A673 (cell line): ENCODE measurements at regions not wholly inside any gene's neighbourhood (a gene's known extent, or its start where the extent isn't known, plus 50 kb on each side); places are given as distances from the start of the nearest gene placed in this dataset.
A peak's percentile ranks its signal among the peaks of the same experiment; 100 is the strongest.

Experiments
- BruUV-seq: library from RNA; stranded (reverse); fragments of 400-500 nt; replicated peaks from 2 replicates; lab custom pipeline; 2021; lab: Mats Ljungman, UMichigan
- CTCF ChIA-PET: fragments of 300-600 bp; sonication (Branson Sonifier 250); formaldehyde crosslinking; loops from one replicate; lab custom pipeline; 2022; ENCODE audit warnings: antibody characterized with exemption; lab: Charles Lee
- POLR2A ChIA-PET: fragments of 300-600 bp; sonication (Branson Sonifier 250); formaldehyde crosslinking; loops from one replicate; lab custom pipeline; 2022; ENCODE audit warnings: antibody characterized with exemption; ENCODE audit not compliant: low non-redundant PET; lab: Charles Lee
- DNase-seq: peaks from one replicate; pipeline ENCODE4 v3.0.0-alpha.2; 2015; ENCODE audit warnings: low spot score
- H3K27ac ChIP-seq: fragments of 200-600 bp; sonication (generic); 2 replicates; pipeline ENCODE4 v1.5.1; 2016; ENCODE audit warnings: mixed run types, low read depth, mild to moderate bottlenecking, mixed read lengths, antibody characterized with exemption, low read length; ENCODE audit not compliant: poor library complexity, severe bottlenecking
- H3K27me3 ChIP-seq: fragments of 200-600 bp; sonication (generic); replicated peaks from 2 replicates; pipeline ENCODE4 v1.6.1; 2017; ENCODE audit warnings: mixed run types, low read depth, mild to moderate bottlenecking, mixed read lengths, antibody characterized with exemption, low read length; ENCODE audit not compliant: insufficient read depth, poor library complexity
- H3K36me3 ChIP-seq: fragments of 200-600 bp; sonication (generic); 2 replicates; pipeline ENCODE4 v1.6.1; 2016; ENCODE audit warnings: mixed run types, mild to moderate bottlenecking, mixed read lengths, antibody characterized with exemption, low read length; ENCODE audit not compliant: insufficient read depth, poor library complexity, severe bottlenecking
- H3K4me1 ChIP-seq: fragments of 200-600 bp; sonication (generic); 2 replicates; pipeline ENCODE4 v1.6.1; 2017; ENCODE audit warnings: mixed run types, mild to moderate bottlenecking, mixed read lengths, antibody characterized with exemption, low read length; ENCODE audit not compliant: insufficient read depth, poor library complexity, severe bottlenecking
- H3K4me3 ChIP-seq: fragments of 200-600 bp; sonication (generic); 2 replicates; pipeline ENCODE4 v1.5.1; 2016; ENCODE audit warnings: low read depth, mixed run types, mild to moderate bottlenecking, mixed read lengths, low read length; ENCODE audit not compliant: poor library complexity, severe bottlenecking
- H3K9me3 ChIP-seq: fragments of 200-600 bp; sonication (generic); 2 replicates; pipeline ENCODE4 v1.6.1; 2016; ENCODE audit warnings: mixed run types, low read depth, mild to moderate bottlenecking, mixed read lengths, antibody characterized with exemption, low read length; ENCODE audit not compliant: poor library complexity, severe bottlenecking
- EZH2 ChIP-seq: fragments of 200-600 bp; sonication (generic); IDR thresholded peaks from 2 replicates; pipeline ENCODE4 v1.6.1; 2017; ENCODE audit warnings: borderline replicate concordance, low read depth, mild to moderate bottlenecking, mixed read lengths, antibody characterized with exemption, low read length; ENCODE audit not compliant: poor library complexity, severe bottlenecking
- intact Hi-C: fragments of 100-400 bp; cut with micrococcal nuclease; formaldehyde crosslinking; loops from one replicate; pipeline ENCODE4 v1.10.0; 2022; ENCODE audit not compliant: unreplicated experiment
- TF ChIP-seq, protein P1 (sequence below): fragments of 300-800, 200-600 bp; sonication (generic); conservative IDR thresholded peaks from 2 replicates; pipeline ENCODE4 v1.5.1; 2017; ENCODE audit warnings: low read depth, mild to moderate bottlenecking, antibody characterized with exemption, low read length, moderate library complexity, mixed read lengths

DNA sequence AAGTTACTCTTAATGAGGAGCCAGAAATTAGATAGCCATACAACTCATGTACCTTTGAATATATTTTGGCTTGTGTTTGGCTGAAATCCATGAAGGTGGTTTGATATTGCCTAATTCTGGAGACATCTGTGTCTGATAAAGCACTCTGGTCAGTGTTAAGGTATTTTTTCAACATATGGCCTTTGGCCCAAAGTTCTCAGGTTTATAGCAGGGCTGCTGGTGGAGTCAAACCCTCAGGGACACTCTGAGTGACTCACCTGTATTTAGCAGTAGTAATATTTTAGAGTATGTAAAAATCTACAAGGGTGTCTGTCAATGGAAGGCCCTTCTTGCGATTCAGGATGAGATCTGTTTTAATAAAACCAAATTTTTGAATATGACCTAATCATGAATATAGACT lies 666.5 kb downstream of the SLC4A3 start:
- Histone ChIP-seq H3K9me3 (peaks cover 18% of the 10 kb centered on the region), H3K27ac (no peak overlapping the region), H3K4me1 (peaks cover 8% of the 10 kb centered on the region), H3K4me3 (no peak overlapping the region), H3K27me3 (no peaks in the 10 kb centered on the region), H3K36me3 (no peaks in the 10 kb centered on the region)
- CTCF ChIA-PET = no interaction called here
- POLR2A ChIA-PET = no interaction called here
- no peak for TF ChIP-seq EZH2
- TF ChIP-seq, protein P1, sequence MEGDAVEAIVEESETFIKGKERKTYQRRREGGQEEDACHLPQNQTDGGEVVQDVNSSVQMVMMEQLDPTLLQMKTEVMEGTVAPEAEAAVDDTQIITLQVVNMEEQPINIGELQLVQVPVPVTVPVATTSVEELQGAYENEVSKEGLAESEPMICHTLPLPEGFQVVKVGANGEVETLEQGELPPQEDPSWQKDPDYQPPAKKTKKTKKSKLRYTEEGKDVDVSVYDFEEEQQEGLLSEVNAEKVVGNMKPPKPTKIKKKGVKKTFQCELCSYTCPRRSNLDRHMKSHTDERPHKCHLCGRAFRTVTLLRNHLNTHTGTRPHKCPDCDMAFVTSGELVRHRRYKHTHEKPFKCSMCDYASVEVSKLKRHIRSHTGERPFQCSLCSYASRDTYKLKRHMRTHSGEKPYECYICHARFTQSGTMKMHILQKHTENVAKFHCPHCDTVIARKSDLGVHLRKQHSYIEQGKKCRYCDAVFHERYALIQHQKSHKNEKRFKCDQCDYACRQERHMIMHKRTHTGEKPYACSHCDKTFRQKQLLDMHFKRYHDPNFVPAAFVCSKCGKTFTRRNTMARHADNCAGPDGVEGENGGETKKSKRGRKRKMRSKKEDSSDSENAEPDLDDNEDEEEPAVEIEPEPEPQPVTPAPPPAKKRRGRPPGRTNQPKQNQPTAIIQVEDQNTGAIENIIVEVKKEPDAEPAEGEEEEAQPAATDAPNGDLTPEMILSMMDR = no peak
- intact Hi-C loops = no loop called here
- no peak for DNase-seq
- BruUV-seq = no TSS peak

DNA sequence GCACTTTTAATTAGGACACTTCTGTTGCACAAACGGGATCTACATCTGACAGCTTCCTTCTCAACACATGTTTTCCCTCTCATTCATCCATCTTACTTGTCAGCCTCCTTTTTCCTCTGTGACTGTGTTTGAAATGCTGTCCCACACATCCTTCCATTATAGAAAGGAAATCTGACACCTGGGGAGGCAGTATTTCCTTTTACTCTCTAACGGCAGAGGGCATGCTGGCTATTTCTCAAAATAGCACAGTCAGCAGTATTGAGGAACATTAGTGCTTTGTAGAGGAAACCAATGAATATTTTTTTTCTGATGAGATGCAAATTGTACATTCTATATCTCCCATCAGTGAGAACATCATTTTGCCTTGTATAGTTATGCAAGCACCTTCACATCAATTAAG lies 668.7 kb downstream of the SLC4A3 start:
- CTCF ChIA-PET = no interaction called here

DNA sequence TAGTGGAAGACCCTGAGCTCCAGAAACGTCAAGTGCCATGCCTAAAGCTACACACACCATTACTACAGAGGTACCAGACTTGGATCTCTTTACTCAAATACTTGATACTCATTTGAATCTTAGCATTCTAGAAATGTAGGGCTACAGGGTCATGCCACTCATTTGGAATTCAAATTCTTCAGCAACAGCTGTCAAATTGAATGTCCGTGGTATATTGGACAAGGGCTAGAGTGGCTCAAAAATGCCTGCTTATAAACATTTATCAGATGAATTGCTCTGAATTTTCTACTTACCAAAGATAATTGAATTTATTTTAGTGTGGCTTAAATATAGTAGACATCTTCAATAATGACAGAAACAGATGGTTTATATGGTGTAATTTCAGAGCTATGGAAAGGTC lies 669.7 kb downstream of the SLC4A3 start:
- POLR2A ChIA-PET = no interaction called here
- Histone ChIP-seq H3K9me3 (peaks cover 16% of the 10 kb centered on the region), H3K36me3 (no peaks in the 10 kb centered on the region), H3K4me3 (no peak overlapping the region), H3K27ac (no peak overlapping the region), H3K27me3 (no peaks in the 10 kb centered on the region), H3K4me1 (peaks cover 10% of the 10 kb centered on the region)
- DNase-seq = no peak
- CTCF ChIA-PET = no interaction called here
- TF ChIP-seq EZH2 = no peak
- TF ChIP-seq, protein P1 = no peak
- BruUV-seq = no TSS peak
- intact Hi-C loops = no loop called here

More for the DNA sequence above, 668.7 kb downstream of the SLC4A3 start:
- H3K36me3 ChIP-seq = no peaks in the 10 kb centered on the region
- H3K4me3 ChIP-seq = no peak overlapping the region
- H3K27me3 ChIP-seq = no peaks in the 10 kb centered on the region
- no peak overlapping the region for H3K27ac ChIP-seq
- DNase-seq = peak; percentile 66
- BruUV-seq = no TSS peak
- H3K4me1 ChIP-seq = peaks cover 10% of the 10 kb centered on the region
- intact Hi-C loops = no loop called here
- peaks cover 18% of the 10 kb centered on the region for H3K9me3 ChIP-seq
- POLR2A ChIA-PET = no interaction called here
- no peak for TF ChIP-seq EZH2
- TF ChIP-seq, protein P1 = peak; percentile 36
